ACHN (cell line): ENCODE measurements at regions not wholly inside any gene's neighbourhood (a gene's known extent, or its start where the extent isn't known, plus 50 kb on each side); places are given as distances from the start of the nearest gene placed in this dataset.

ENCODE experiments used
- DNase-seq: peaks from one replicate; pipeline ENCODE4 v3.0.0-alpha.2; 2015
- in situ Hi-C: cut with HindIII; loops from 2 replicates; pipeline ENCODE4 v1.10.0; 2017; ENCODE audit warnings: low sequenced_read_pairs, low pct_ligation_motif_present, low pct_unique_long_range_greater_than_20kb

GRCh38 chr11:119903389-119903788 is 174.4 kb upstream of the NECTIN1 start:
- in situ Hi-C loops = no loop called here
- no peak for DNase-seq

- no peak for DNase-seq
- in situ Hi-C loops = no loop called here
These were observed 173.7 kb upstream of the NECTIN1 start for GRCh38 chr11:119902656-119903231.

GRCh38 chr11:119901657-119902577 is 172.9 kb upstream of the NECTIN1 start:
- DNase-seq = no peak
- in situ Hi-C loops = no loop called here

- DNase-seq = no peak
- in situ Hi-C loops = no loop called here
These were observed 171.0 kb upstream of the NECTIN1 start for GRCh38 chr11:119899997-119900396.

GRCh38 chr11:119897576-119897975 is 168.6 kb upstream of the NECTIN1 start:
- in situ Hi-C loops = no loop called here
- no peak for DNase-seq

- DNase-seq = no peak
- in situ Hi-C loops = no loop called here
These were observed 168.0 kb upstream of the NECTIN1 start for GRCh38 chr11:119897046-119897440.

GRCh38 chr11:119896387-119897045 is 167.5 kb upstream of the NECTIN1 start:
- no peak for DNase-seq
- in situ Hi-C loops = no loop called here

GRCh38 chr11:119895981-119896380 is 167.0 kb upstream of the NECTIN1 start:
- in situ Hi-C loops = no loop called here

GRCh38 chr11:119894916-119895315 is 165.9 kb upstream of the NECTIN1 start:
- no peak for DNase-seq
- in situ Hi-C loops = no loop called here

More at GRCh38 chr11:119895981-119896380, 167.0 kb upstream of the NECTIN1 start:
- DNase-seq = no peak

GRCh38 chr11:119892311-119892808 is 163.4 kb upstream of the NECTIN1 start:
- DNase-seq = no peak

GRCh38 chr11:119891055-119891768 is 162.2 kb upstream of the NECTIN1 start:
- DNase-seq = no peak
- in situ Hi-C loops = no loop called here

More at GRCh38 chr11:119892311-119892808, 163.4 kb upstream of the NECTIN1 start:
- in situ Hi-C loops = no loop called here

GRCh38 chr11:119890466-119890865 is 161.5 kb upstream of the NECTIN1 start:
- in situ Hi-C loops = no loop called here

GRCh38 chr11:119889728-119890280 is 160.8 kb upstream of the NECTIN1 start:
- in situ Hi-C loops = no loop called here
- no peak for DNase-seq

More at GRCh38 chr11:119890466-119890865, 161.5 kb upstream of the NECTIN1 start:
- no peak for DNase-seq

- in situ Hi-C loops = no loop called here
- DNase-seq = no peak
These were observed 160.1 kb upstream of the NECTIN1 start for GRCh38 chr11:119889111-119889510.

GRCh38 chr11:119888119-119888518 is 159.1 kb upstream of the NECTIN1 start:
- in situ Hi-C loops = no loop called here
- DNase-seq = no peak

- no peak for DNase-seq
- in situ Hi-C loops = no loop called here
These were observed 157.7 kb upstream of the NECTIN1 start for GRCh38 chr11:119886667-119887230.

GRCh38 chr11:119885861-119886567 is 157.0 kb upstream of the NECTIN1 start:
- DNase-seq = no peak
- in situ Hi-C loops = no loop called here
